Endothelial cell of umbilical vein (primary cell): ENCODE measurements at regions not wholly inside any gene's neighbourhood (a gene's known extent, or its start where the extent isn't known, plus 50 kb on each side); places are given as distances from the start of the nearest gene placed in this dataset.

ENCODE experiments used
- BruUV-seq: library from RNA; stranded (reverse); fragments of 400-500 nt; replicated peaks from 2 replicates; lab custom pipeline; 2021; lab: Mats Ljungman, UMichigan
- CTCF ChIA-PET: fragments of 300-600, 350-600 bp; sonication (Branson Sonifier 250); formaldehyde crosslinking; loops from one replicate; lab custom pipeline; 2021; ENCODE audit warnings: antibody characterized with exemption, inconsistent platforms; lab: Charles Lee
- POLR2A ChIA-PET: fragments of 300-600, 350-600 bp; sonication (Branson Sonifier 250); formaldehyde crosslinking; loops from one replicate; lab custom pipeline; 2021; ENCODE audit warnings: antibody characterized with exemption, inconsistent platforms; lab: Charles Lee
- DNase-seq: peaks from one replicate; pipeline ENCODE4 v3.0.0-alpha.2; 2011; ENCODE audit warnings: low read depth, low spot score
- FAIRE-seq: peaks from 2 replicates; lab custom pipeline; 2011; peaks lifted over from hg19 to GRCh38; lab: Jason Lieb, UNC
- H2AFZ ChIP-seq: 2 replicates; pipeline ENCODE4 v1.6.0; 2012; ENCODE audit warnings: low read depth, low read length, control low read depth, inconsistent platforms
- H3K27ac ChIP-seq: 2 replicates; pipeline ENCODE4 v1.5.1; 2011; ENCODE audit warnings: low read depth, mild to moderate bottlenecking, control low read depth, low read length, moderate library complexity; ENCODE audit not compliant: insufficient read depth
- H3K27me3 ChIP-seq, 2 experiments: 2 replicates each; pipeline versions ENCODE4 v1.6.0 to v1.6.1; 2011; ENCODE audit warnings: low read length in 2 of 2, mixed read lengths in 1 of 2; ENCODE audit not compliant: control insufficient read depth in 2 of 2, insufficient read depth in 2 of 2
- H3K36me3 ChIP-seq, 2 experiments: 2 replicates in 1 of 2; 3 replicates in 1 of 2; pipeline ENCODE4 v1.5.1; 2011; ENCODE audit warnings: low read length in 2 of 2, mild to moderate bottlenecking in 1 of 2, moderate library complexity in 1 of 2; ENCODE audit not compliant: control insufficient read depth in 2 of 2, insufficient read depth in 2 of 2; ENCODE audit errors: extremely low read depth in 1 of 2
- H3K4me1 ChIP-seq: 3 replicates; pipeline ENCODE4 v1.5.1; 2011; ENCODE audit warnings: mild to moderate bottlenecking, low read length; ENCODE audit not compliant: control insufficient read depth, insufficient read depth; ENCODE audit errors: extremely low read depth
- H3K4me2 ChIP-seq: 2 replicates; pipeline ENCODE4 v1.6.1; 2011; ENCODE audit warnings: low read length, control low read depth, mixed read lengths; ENCODE audit not compliant: insufficient read depth
- H3K4me3 ChIP-seq, 3 experiments: fragments of 200-600 bp in 1 of 3; sonication (generic), shearing (Covaris generic) in 1 of 3; replicated peaks in 1 of 3; 2 replicates each; pipeline ENCODE4 v1.5.1; 2011 to 2016; ENCODE audit warnings: control low read depth in 3 of 3, low read length in 3 of 3, mild to moderate bottlenecking in 2 of 3, inconsistent platforms in 1 of 3, low read depth in 1 of 3, moderate library complexity in 1 of 3; ENCODE audit not compliant: insufficient read depth in 1 of 3
- H3K79me2 ChIP-seq: 2 replicates; pipeline ENCODE4 v1.6.0; 2012; ENCODE audit warnings: low read length, inconsistent platforms; ENCODE audit not compliant: control insufficient read depth, insufficient read depth
- H3K9ac ChIP-seq: replicated peaks from 2 replicates; pipeline ENCODE3; 2011; ENCODE audit warnings: low read length, control low read depth; ENCODE audit not compliant: insufficient read depth; ENCODE audit errors: extremely low read depth
- H3K9me1 ChIP-seq: replicated peaks from 3 replicates; pipeline ENCODE4 v1.6.0; 2011; ENCODE audit warnings: mild to moderate bottlenecking, low read length; ENCODE audit not compliant: control insufficient read depth, insufficient read depth; ENCODE audit errors: extremely low read depth
- H3K9me3 ChIP-seq: replicated peaks from 2 replicates; pipeline ENCODE4 v1.5.1; 2012; ENCODE audit warnings: low read length, inconsistent platforms; ENCODE audit not compliant: control insufficient read depth, insufficient read depth
- H4K20me1 ChIP-seq: replicated peaks from 2 replicates; pipeline ENCODE3; 2011; ENCODE audit warnings: mild to moderate bottlenecking, low read length; ENCODE audit not compliant: control insufficient read depth, insufficient read depth; ENCODE audit errors: extremely low read depth
- EZH2 ChIP-seq: IDR thresholded peaks from 2 replicates; pipeline ENCODE4 v1.6.1; 2012; ENCODE audit warnings: borderline replicate concordance, low read depth, mild to moderate bottlenecking, moderate library complexity, low read length, inconsistent platforms; ENCODE audit not compliant: severe bottlenecking
- FOS ChIP-seq: IDR thresholded peaks from 2 replicates; pipeline ENCODE4 v1.6.1; 2011; ENCODE audit warnings: mild to moderate bottlenecking, low read length, moderate library complexity, borderline replicate concordance; ENCODE audit not compliant: insufficient read depth
- GATA2 ChIP-seq: IDR thresholded peaks from 2 replicates; pipeline ENCODE4 v1.7.0; 2011; ENCODE audit warnings: low read depth, mild to moderate bottlenecking, moderate library complexity, mixed read lengths, low read length; ENCODE audit not compliant: insufficient read length, insufficient read depth
- JUN ChIP-seq: IDR thresholded peaks from 2 replicates; pipeline ENCODE4 v1.6.1; 2011; ENCODE audit warnings: borderline replicate concordance, low read depth; ENCODE audit not compliant: insufficient read length, insufficient read depth
- MYC ChIP-seq: IDR thresholded peaks from one replicate; pipeline ENCODE4 v1.6.1; 2011; ENCODE audit warnings: mild to moderate bottlenecking, low read depth, low read length
- POLR2A ChIP-seq: IDR thresholded peaks from 2 replicates; pipeline ENCODE4 v1.6.1; 2012; ENCODE audit warnings: low read depth, mild to moderate bottlenecking, control low read depth, low read length
- POLR2AphosphoS5 ChIP-seq: IDR thresholded peaks from 2 replicates; pipeline ENCODE4 v1.6.1; 2012; ENCODE audit warnings: low read depth, mild to moderate bottlenecking, control low read depth, low read length, moderate library complexity; ENCODE audit not compliant: insufficient read depth
- dilution Hi-C: fragments of 300-500 bp; cut with MboI; formaldehyde crosslinking; loops from one replicate; pipeline ENCODE4 v1.15.0; 2019; ENCODE audit warnings: low sequenced_read_pairs; ENCODE audit not compliant: extremely low pct_ligation_motif_present
- intact Hi-C: fragments of 100-400 bp; cut with micrococcal nuclease; formaldehyde crosslinking; loops from one replicate; pipeline ENCODE4 v1.10.0; 2022
- TF ChIP-seq, protein P1 (sequence below): IDR thresholded peaks from 2 replicates; pipeline ENCODE4 v1.6.1; 2011; ENCODE audit not compliant: insufficient read depth, insufficient read length
- TF ChIP-seq, protein P2 (sequence below), 2 donors: IDR thresholded peaks; 1 replicate in 1 of 2; 2 replicates in 1 of 2; pipeline ENCODE4 v1.5.1; 2011; ENCODE audit warnings: low read length in 2 of 2, mild to moderate bottlenecking in 2 of 2, moderate library complexity in 2 of 2, control low read depth in 1 of 2, inconsistent platforms in 1 of 2, low read depth in 1 of 2; ENCODE audit not compliant: insufficient read depth in 1 of 2; ENCODE audit errors: extremely low read depth in 1 of 2

DNA sequence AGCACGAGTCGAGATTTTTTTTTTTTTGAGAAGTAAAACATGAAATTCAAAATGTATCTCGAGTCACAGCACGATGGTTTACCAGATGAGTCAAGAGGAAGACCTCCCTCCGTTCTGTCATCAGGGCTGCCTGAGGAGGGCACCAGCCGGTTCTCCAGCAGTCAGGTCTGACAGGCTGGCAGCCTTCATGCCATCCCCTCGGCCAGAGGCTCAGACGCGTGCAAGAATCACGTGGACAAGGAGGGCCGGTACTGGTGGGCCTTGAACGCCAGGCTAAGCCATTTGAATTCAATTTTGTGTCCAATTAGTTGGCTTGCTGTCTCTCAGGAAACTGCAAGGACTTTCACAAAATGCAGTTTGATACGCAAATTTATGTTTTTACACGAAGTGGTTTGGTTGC, 1412.2 kb downstream of the BRD1 start:
- Histone ChIP-seq H3K4me1 (no peaks in the 10 kb centered on the region), H3K27me3 (no peaks in the 10 kb centered on the region), H4K20me1 (no peaks in the 10 kb centered on the region), H3K9ac (no peak overlapping the region), H3K4me2 (no peak overlapping the region), H3K9me3 (peaks cover 15% of the 10 kb centered on the region), H3K4me3 (no peak overlapping the region), H3K9me1 (no peaks in the 10 kb centered on the region), H3K27ac (no peak overlapping the region), H3K79me2 (no peaks in the 10 kb centered on the region), H2AFZ (no peak overlapping the region), H3K36me3 (no peaks in the 10 kb centered on the region)
- POLR2A ChIA-PET = no interaction called here
- CTCF ChIA-PET = no interaction called here
- dilution Hi-C loops = no loop called here
- no peak for FAIRE-seq
- TF ChIP-seq EZH2 = no peak
- TF ChIP-seq POLR2AphosphoS5 = no peak
- TF ChIP-seq, protein P1, sequence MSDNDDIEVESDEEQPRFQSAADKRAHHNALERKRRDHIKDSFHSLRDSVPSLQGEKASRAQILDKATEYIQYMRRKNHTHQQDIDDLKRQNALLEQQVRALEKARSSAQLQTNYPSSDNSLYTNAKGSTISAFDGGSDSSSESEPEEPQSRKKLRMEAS = no peak
- TF ChIP-seq FOS = no peak
- TF ChIP-seq GATA2 = no peak
- no peak for TF ChIP-seq POLR2A
- TF ChIP-seq JUN = no peak
- TF ChIP-seq, protein P2, sequence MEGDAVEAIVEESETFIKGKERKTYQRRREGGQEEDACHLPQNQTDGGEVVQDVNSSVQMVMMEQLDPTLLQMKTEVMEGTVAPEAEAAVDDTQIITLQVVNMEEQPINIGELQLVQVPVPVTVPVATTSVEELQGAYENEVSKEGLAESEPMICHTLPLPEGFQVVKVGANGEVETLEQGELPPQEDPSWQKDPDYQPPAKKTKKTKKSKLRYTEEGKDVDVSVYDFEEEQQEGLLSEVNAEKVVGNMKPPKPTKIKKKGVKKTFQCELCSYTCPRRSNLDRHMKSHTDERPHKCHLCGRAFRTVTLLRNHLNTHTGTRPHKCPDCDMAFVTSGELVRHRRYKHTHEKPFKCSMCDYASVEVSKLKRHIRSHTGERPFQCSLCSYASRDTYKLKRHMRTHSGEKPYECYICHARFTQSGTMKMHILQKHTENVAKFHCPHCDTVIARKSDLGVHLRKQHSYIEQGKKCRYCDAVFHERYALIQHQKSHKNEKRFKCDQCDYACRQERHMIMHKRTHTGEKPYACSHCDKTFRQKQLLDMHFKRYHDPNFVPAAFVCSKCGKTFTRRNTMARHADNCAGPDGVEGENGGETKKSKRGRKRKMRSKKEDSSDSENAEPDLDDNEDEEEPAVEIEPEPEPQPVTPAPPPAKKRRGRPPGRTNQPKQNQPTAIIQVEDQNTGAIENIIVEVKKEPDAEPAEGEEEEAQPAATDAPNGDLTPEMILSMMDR (IDR thresholded peaks at IDR 0.05; ENCODE audit: extremely low read depth in 1 of 2, insufficient read depth in 1 of 2, low read depth in 1 of 2, low read length in 2 of 2) = no peak
- TF ChIP-seq MYC = no peak
- no TSS peak for BruUV-seq
- DNase-seq = no peak
- intact Hi-C loops = no loop called here
